Osteocyte (in vitro differentiated cells): ENCODE measurements at regions not wholly inside any gene's neighbourhood (a gene's known extent, or its start where the extent isn't known, plus 50 kb on each side); places are given as distances from the start of the nearest gene placed in this dataset.

Experiments used
- DNase-seq: peaks from one replicate; pipeline ENCODE4 v3.0.0; 2021; ENCODE audit warnings: mixed read lengths; ENCODE audit not compliant: unreplicated experiment; ENCODE audit errors: extremely low spot score
- H3K27ac Mint-ChIP-seq: one replicate; pipeline ENCODE4 v1.8.0; 2021; ENCODE audit warnings: mild to moderate bottlenecking, mixed read lengths; ENCODE audit not compliant: unreplicated experiment
- H3K27me3 Mint-ChIP-seq: one replicate; pipeline ENCODE4 v1.8.0; 2021; ENCODE audit warnings: mixed read lengths; ENCODE audit not compliant: unreplicated experiment
- H3K36me3 Mint-ChIP-seq: one replicate; pipeline ENCODE4 v1.8.0; 2021; ENCODE audit warnings: mixed read lengths; ENCODE audit not compliant: unreplicated experiment
- H3K4me1 Mint-ChIP-seq: one replicate; pipeline ENCODE4 v1.8.0; 2021; ENCODE audit warnings: mixed read lengths; ENCODE audit not compliant: unreplicated experiment
- H3K4me3 Mint-ChIP-seq: one replicate; pipeline ENCODE4 v1.8.0; 2021; ENCODE audit warnings: mild to moderate bottlenecking, moderate library complexity, mixed read lengths; ENCODE audit not compliant: unreplicated experiment
- H3K9me3 Mint-ChIP-seq: one replicate; pipeline ENCODE4 v1.8.0; 2021; ENCODE audit warnings: mixed read lengths; ENCODE audit not compliant: unreplicated experiment
- TF ChIP-seq, protein P1 (sequence below): fragments of 200-600 bp; sonication (generic); IDR thresholded peaks from 2 replicates; pipeline ENCODE4 v1.5.0; 2021; ENCODE audit warnings: antibody characterized with exemption, mild to moderate bottlenecking, moderate library complexity

DNA sequence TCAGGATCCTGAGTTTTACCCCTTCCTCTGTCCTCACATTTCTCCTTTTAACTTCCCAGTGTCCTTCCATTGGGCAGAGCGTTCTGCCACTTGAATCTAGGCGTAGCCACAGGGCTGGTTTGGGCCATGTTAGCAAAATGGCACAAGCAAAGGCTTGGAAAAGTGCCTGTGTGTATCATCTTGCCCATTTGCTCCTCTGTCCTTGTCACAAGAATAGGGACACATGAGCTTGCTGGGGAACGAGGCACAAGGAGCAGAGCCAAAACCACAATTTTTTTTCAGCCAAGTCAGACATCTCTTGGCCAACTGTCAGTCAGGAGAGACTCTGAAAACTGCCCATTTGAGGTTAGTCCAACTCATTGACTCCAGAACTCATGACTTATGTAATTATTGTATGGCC lies 285.2 kb downstream of the ZNF248 start:
- TF ChIP-seq, protein P1, sequence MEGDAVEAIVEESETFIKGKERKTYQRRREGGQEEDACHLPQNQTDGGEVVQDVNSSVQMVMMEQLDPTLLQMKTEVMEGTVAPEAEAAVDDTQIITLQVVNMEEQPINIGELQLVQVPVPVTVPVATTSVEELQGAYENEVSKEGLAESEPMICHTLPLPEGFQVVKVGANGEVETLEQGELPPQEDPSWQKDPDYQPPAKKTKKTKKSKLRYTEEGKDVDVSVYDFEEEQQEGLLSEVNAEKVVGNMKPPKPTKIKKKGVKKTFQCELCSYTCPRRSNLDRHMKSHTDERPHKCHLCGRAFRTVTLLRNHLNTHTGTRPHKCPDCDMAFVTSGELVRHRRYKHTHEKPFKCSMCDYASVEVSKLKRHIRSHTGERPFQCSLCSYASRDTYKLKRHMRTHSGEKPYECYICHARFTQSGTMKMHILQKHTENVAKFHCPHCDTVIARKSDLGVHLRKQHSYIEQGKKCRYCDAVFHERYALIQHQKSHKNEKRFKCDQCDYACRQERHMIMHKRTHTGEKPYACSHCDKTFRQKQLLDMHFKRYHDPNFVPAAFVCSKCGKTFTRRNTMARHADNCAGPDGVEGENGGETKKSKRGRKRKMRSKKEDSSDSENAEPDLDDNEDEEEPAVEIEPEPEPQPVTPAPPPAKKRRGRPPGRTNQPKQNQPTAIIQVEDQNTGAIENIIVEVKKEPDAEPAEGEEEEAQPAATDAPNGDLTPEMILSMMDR, result no peak
- peaks cover 58% of the 10 kb centered on the region for H3K9me3 Mint-ChIP-seq

DNA sequence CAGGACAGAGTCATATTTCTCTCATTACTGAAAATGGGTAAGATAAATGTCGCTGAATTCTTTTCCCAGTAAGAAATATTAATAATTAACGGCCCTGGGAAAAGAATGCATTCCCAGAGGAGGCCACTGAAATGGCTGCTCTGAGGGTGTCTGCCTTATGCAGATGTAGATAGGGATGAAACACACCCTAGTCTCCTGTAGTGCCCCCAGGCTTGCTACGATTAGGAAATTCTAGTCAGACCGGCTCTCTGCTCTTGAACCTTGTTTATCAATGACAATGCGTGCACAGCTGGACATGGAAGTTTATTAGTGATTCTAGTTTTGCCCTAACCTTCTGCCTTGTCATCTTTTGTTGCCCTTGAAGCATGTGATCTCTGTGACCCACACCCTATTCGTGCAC lies 291.1 kb downstream of the ZNF248 start:
- TF ChIP-seq, protein P1, result no peak
- Mint-ChIP-seq H3K4me1 (no peaks in the 10 kb centered on the region), H3K4me3 (no peak overlapping the region), H3K36me3 (no peaks in the 10 kb centered on the region), H3K9me3 (peaks cover 53% of the 10 kb centered on the region), H3K27me3 (no peaks in the 10 kb centered on the region), H3K27ac (no peak overlapping the region)
- DNase-seq, result no peak

More for the DNA sequence above, 285.2 kb downstream of the ZNF248 start:
- no peak for DNase-seq
- Mint-ChIP-seq H3K27ac (no peak overlapping the region), H3K27me3 (no peaks in the 10 kb centered on the region), H3K36me3 (no peaks in the 10 kb centered on the region), H3K4me1 (no peaks in the 10 kb centered on the region), H3K4me3 (no peak overlapping the region)

DNA sequence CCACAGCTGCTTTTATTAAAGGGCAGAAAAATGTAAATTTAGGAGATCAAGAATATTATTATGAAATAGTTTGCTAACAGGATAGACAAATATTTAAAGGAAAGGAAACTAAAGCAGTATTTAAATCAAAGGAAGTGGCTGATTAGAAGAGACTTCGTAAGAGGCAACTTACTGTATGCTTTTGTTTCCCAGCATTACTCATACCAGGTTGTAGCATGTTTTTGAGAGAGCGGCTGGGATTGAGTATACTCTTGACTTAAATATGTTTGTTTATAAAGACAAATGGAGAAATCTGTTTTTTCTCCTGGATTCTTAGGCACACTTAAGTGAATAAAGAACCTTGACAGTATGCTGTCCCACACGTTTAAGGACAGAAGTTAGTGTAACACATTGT lies 293.7 kb downstream of the ZNF248 start:
- Mint-ChIP-seq H3K27me3 (no peaks in the 10 kb centered on the region), H3K4me1 (no peaks in the 10 kb centered on the region), H3K36me3 (no peaks in the 10 kb centered on the region), H3K4me3 (no peak overlapping the region), H3K27ac (no peak overlapping the region), H3K9me3 (peaks cover 46% of the 10 kb centered on the region)
- TF ChIP-seq, protein P1, result no peak
- DNase-seq, result no peak

DNA sequence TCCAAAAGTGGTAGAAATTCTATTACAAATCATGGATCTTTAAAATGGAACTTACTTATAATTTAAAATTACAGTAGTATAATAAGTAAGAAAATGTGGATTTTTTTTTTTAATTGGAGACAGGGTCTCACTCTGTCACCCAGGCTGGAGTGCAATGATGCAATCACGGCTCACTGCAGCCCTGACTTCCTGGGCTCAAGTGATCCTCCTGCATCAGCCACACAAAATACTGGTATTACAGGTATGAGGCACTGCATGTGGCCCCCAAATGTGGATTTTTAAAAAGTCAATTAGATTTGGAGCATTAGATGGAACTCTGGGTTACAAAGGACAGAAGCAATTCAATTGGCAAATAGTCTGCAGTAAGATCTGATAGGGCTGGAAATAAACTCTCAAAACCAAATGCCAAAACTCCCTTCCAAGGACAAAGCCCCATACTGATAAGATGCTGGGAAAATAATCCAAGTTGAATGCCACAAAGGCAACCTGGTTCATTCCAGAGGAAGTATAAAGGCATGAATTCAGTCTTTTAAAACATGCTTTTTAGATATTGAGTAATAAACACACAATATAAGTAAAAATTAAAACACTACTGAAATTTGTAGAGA lies 294.2 kb downstream of the ZNF248 start:
- no peak for DNase-seq
- no peaks in the 10 kb centered on the region for H3K27me3 Mint-ChIP-seq
- H3K9me3 Mint-ChIP-seq, result peaks cover 41% of the 10 kb centered on the region
- no peak overlapping the region for H3K27ac Mint-ChIP-seq
- H3K36me3 Mint-ChIP-seq, result no peaks in the 10 kb centered on the region
- H3K4me3 Mint-ChIP-seq, result no peak overlapping the region
- no peaks in the 10 kb centered on the region for H3K4me1 Mint-ChIP-seq
- TF ChIP-seq, protein P1, result no peak

DNA sequence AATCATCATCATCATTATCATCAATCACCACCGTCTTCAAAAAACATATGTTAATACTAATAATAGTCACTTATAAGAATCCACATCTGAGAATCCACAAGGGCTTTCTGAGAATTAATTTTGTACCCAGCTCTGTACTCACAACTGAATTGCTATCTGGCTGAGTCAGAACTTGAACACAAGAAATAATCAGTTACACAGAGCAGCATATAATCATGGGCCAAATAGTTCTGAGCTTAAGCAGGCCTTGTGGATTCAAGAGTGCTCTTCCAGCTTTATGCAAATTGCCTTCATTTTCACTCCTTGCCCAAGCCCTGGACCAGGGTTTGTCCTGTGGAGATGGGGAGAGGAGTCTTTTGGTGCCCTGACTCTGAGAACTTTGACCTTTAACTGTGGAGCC lies 304.5 kb downstream of the ZNF248 start:
- Mint-ChIP-seq H3K4me1 (no peaks in the 10 kb centered on the region), H3K9me3 (peaks cover 62% of the 10 kb centered on the region)

More for the DNA sequence above, 304.5 kb downstream of the ZNF248 start:
- no peak for DNase-seq
- H3K27me3 Mint-ChIP-seq, result no peaks in the 10 kb centered on the region
- H3K36me3 Mint-ChIP-seq, result no peaks in the 10 kb centered on the region
- H3K4me3 Mint-ChIP-seq, result no peak overlapping the region
- H3K27ac Mint-ChIP-seq, result no peak overlapping the region
- TF ChIP-seq, protein P1, result no peak
